ENCODE measurements at regions not wholly inside any gene's neighbourhood (a gene's known extent, or its start where the extent isn't known, plus 50 kb on each side); places are given as distances from the start of the nearest gene placed in this dataset.

DNA sequence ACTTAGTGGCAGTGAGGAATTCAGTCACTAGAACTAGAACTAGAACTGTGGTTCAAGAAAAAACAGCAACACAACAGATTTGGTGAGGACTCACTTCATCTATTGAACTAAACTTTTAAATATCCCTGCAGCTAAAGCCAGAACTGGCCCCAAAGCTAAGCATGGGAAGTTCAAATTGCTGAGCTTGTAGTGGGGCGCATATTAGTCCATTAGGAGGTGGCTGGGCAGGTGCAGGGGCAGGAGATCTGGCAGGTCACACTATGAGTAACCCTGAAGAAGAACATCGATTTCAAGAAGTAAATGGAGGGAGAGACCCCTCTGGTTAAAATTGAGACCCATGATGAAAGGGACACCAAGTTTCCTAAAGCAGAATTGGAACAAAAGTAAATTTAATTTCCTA lies 73.8 kb upstream of the UBAC2 start:
- H3K9ac ChIP-seq (ENCODE audit: low read depth, low read length, poor library complexity): no peak overlapping the region
- H2BK120ac ChIP-seq (ENCODE audit: low read depth, low read length): no peak overlapping the region
- H3K9me3 ChIP-seq (replicated peaks in 1 of 2; ENCODE audit: control insufficient read depth in 2 of 2, insufficient read depth in 1 of 2, low read depth in 1 of 2, low read length in 2 of 2): no peaks in the 10 kb centered on the region
- no peak overlapping the region for H2AK5ac ChIP-seq (ENCODE audit: low read depth, low read length)
- DNase-seq (ENCODE audit: low spot score): no peak
- H2BK5ac ChIP-seq (ENCODE audit: low read length): no peak overlapping the region
- no peaks in the 10 kb centered on the region for H3K79me1 ChIP-seq (ENCODE audit: low read depth, low read length)
- no peak overlapping the region for H2AFZ ChIP-seq (ENCODE audit: low read length)
- no peak overlapping the region for H3K14ac ChIP-seq (ENCODE audit: low read length)
- no peaks in the 10 kb centered on the region for H3K36me3 ChIP-seq (replicated peaks in 1 of 2; ENCODE audit: control insufficient read depth in 2 of 2, insufficient read depth in 2 of 2, low read length in 2 of 2)
- no peak overlapping the region for H3K18ac ChIP-seq (ENCODE audit: low read length)
- WGBS, 2 donors (ENCODE audit: extremely low coverage in 2 of 2, insufficient read length in 2 of 2, insufficient replicate concordance in 1 of 2): no CpG with 5 or more reads among the region's 2 CpGs
- H3K23ac ChIP-seq (ENCODE audit: low read depth, low read length, poor library complexity): no peak overlapping the region
- no peak overlapping the region for H3K4me2 ChIP-seq (ENCODE audit: insufficient read depth, low read length, poor library complexity, severe bottlenecking)
- H3K4ac ChIP-seq (ENCODE audit: low read length): no peak overlapping the region
- no peak overlapping the region for H3K4me3 ChIP-seq (ENCODE audit: low read length in 2 of 2)
- no peak overlapping the region for H2BK12ac ChIP-seq (ENCODE audit: low read length)
- H4K8ac ChIP-seq (ENCODE audit: low read depth, low read length): no peak overlapping the region
- no peak overlapping the region for H4K91ac ChIP-seq (ENCODE audit: low read depth, low read length, poor library complexity)
- H3K27ac ChIP-seq (replicated peaks; ENCODE audit: low read length): no peak overlapping the region
- peaks cover 0 to 7% (median 0%) of the 10 kb centered on the region in 3 experiments for H3K27me3 ChIP-seq (ENCODE audit: control insufficient read depth in 3 of 3, insufficient read depth in 3 of 3, low read depth in 1 of 3, low read length in 3 of 3)
- no peaks in the 10 kb centered on the region for H3K4me1 ChIP-seq (ENCODE audit: control insufficient read depth in 2 of 2, insufficient read depth in 1 of 2, low read depth in 1 of 2, low read length in 2 of 2)
- no peak overlapping the region for H2BK15ac ChIP-seq (ENCODE audit: low read length)

DNA sequence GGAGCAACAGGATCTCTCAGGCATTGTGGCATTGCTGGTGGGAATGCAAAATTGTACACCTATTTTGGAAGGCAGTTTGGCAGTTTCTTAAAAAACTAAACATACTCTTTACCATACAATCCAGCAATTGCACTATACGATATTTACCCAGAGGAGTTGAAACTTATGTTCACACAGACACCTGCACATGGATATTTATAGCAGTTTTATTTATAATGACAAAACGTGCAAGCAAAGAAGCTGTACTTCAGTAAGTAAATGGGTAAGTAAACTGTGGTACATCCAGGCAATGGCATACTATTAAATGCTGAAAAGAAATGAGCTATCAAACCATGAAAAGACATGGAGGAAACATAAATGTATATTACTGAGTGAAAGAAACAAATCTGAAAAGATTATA lies 71.6 kb upstream of the UBAC2 start:
- Histone ChIP-seq H3K4me1 (ENCODE audit: control insufficient read depth in 2 of 2, insufficient read depth in 1 of 2, low read depth in 1 of 2, low read length in 2 of 2) (peaks cover 3% of the 10 kb centered on the region in 2 donors), H3K4me2 (ENCODE audit: insufficient read depth, low read length, poor library complexity, severe bottlenecking) (no peak overlapping the region), H3K27me3 (ENCODE audit: control insufficient read depth in 3 of 3, insufficient read depth in 3 of 3, low read depth in 1 of 3, low read length in 3 of 3) (peaks cover 0 to 5% (median 0%) of the 10 kb centered on the region in 3 experiments), H2BK15ac (ENCODE audit: low read length) (no peak overlapping the region), H3K79me1 (ENCODE audit: low read depth, low read length) (no peaks in the 10 kb centered on the region), H2BK5ac (ENCODE audit: low read length) (no peak overlapping the region), H4K91ac (ENCODE audit: low read depth, low read length, poor library complexity) (no peak overlapping the region), H3K27ac (replicated peaks; ENCODE audit: low read length) (no peak overlapping the region), H4K8ac (ENCODE audit: low read depth, low read length) (no peak overlapping the region), H3K23ac (ENCODE audit: low read depth, low read length, poor library complexity) (no peak overlapping the region), H3K9ac (ENCODE audit: low read depth, low read length, poor library complexity) (no peak overlapping the region), H2AFZ (ENCODE audit: low read length) (no peak overlapping the region), H3K4me3 (ENCODE audit: low read length in 2 of 2) (no peak overlapping the region), H3K4ac (ENCODE audit: low read length) (no peak overlapping the region), H3K36me3 (replicated peaks in 1 of 2; ENCODE audit: control insufficient read depth in 2 of 2, insufficient read depth in 2 of 2, low read length in 2 of 2) (no peaks in the 10 kb centered on the region), H3K18ac (ENCODE audit: low read length) (no peak overlapping the region), H3K9me3 (replicated peaks in 1 of 2; ENCODE audit: control insufficient read depth in 2 of 2, insufficient read depth in 1 of 2, low read depth in 1 of 2, low read length in 2 of 2) (no peaks in the 10 kb centered on the region), H2BK12ac (ENCODE audit: low read length) (no peak overlapping the region), H2BK120ac (ENCODE audit: low read depth, low read length) (no peak overlapping the region), H2AK5ac (ENCODE audit: low read depth, low read length) (no peak overlapping the region), H3K14ac (ENCODE audit: low read length) (no peak overlapping the region)
- no peak for DNase-seq (ENCODE audit: low spot score)
- no CpG with 5 or more reads among the region's 2 CpGs for WGBS, 2 donors (ENCODE audit: extremely low coverage in 2 of 2, insufficient read length in 2 of 2, insufficient replicate concordance in 1 of 2)

DNA sequence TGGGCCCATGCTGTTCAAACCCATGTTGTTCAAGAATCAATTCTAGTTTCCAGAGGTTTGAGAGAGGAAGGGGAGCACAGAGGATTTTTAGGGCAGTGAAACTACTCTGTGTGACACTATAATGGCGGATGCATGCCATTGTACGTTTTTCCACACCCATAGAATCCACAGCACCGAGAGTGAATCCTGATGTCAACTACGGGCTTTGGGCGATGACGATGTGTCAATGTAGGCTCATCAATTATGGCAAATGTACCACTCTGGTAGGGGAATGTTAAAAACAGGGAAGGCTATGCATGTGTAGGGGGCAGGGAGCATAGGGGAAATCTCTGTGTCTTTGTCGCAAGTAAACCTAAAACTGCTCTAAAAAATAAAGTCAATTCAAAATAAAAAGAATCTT lies 70.7 kb upstream of the UBAC2 start:
- Histone ChIP-seq H2BK120ac (ENCODE audit: low read depth, low read length) (no peak overlapping the region), H3K79me1 (ENCODE audit: low read depth, low read length) (no peaks in the 10 kb centered on the region), H3K9ac (ENCODE audit: low read depth, low read length, poor library complexity) (no peak overlapping the region), H2AFZ (ENCODE audit: low read length) (no peak overlapping the region), H3K23ac (ENCODE audit: low read depth, low read length, poor library complexity) (no peak overlapping the region), H3K18ac (ENCODE audit: low read length) (no peak overlapping the region), H3K27ac (replicated peaks; ENCODE audit: low read length) (no peak overlapping the region), H2BK15ac (ENCODE audit: low read length) (no peak overlapping the region), H4K8ac (ENCODE audit: low read depth, low read length) (no peak overlapping the region), H3K4me3 (ENCODE audit: low read length in 2 of 2) (no peak overlapping the region), H3K9me3 (replicated peaks in 1 of 2; ENCODE audit: control insufficient read depth in 2 of 2, insufficient read depth in 1 of 2, low read depth in 1 of 2, low read length in 2 of 2) (no peaks in the 10 kb centered on the region), H3K36me3 (replicated peaks in 1 of 2; ENCODE audit: control insufficient read depth in 2 of 2, insufficient read depth in 2 of 2, low read length in 2 of 2) (no peaks in the 10 kb centered on the region), H3K14ac (ENCODE audit: low read length) (no peak overlapping the region), H4K91ac (ENCODE audit: low read depth, low read length, poor library complexity) (no peak overlapping the region), H2BK12ac (ENCODE audit: low read length) (no peak overlapping the region), H3K4me2 (ENCODE audit: insufficient read depth, low read length, poor library complexity, severe bottlenecking) (no peak overlapping the region), H2AK5ac (ENCODE audit: low read depth, low read length) (no peak overlapping the region), H3K4ac (ENCODE audit: low read length) (no peak overlapping the region), H3K4me1 (ENCODE audit: control insufficient read depth in 2 of 2, insufficient read depth in 1 of 2, low read depth in 1 of 2, low read length in 2 of 2) (peaks cover 3 to 4% of the 10 kb centered on the region in 2 donors), H3K27me3 (ENCODE audit: control insufficient read depth in 3 of 3, insufficient read depth in 3 of 3, low read depth in 1 of 3, low read length in 3 of 3) (no peaks in the 10 kb centered on the region), H2BK5ac (ENCODE audit: low read length) (no peak overlapping the region)
- no CpG with 5 or more reads among the region's 7 CpGs for WGBS, 2 donors (ENCODE audit: extremely low coverage in 2 of 2, insufficient read length in 2 of 2, insufficient replicate concordance in 1 of 2)
- no peak for DNase-seq (ENCODE audit: low spot score)

GRCh38 chr13:99131410-99131809 lies 69.2 kb upstream of the UBAC2 start:
- H3K4me1 ChIP-seq (ENCODE audit: control insufficient read depth in 2 of 2, insufficient read depth in 1 of 2, low read depth in 1 of 2, low read length in 2 of 2): peaks cover 3 to 4% of the 10 kb centered on the region in 2 donors
- no CpG with 5 or more reads among the region's 4 CpGs for WGBS, 2 donors (ENCODE audit: extremely low coverage in 2 of 2, insufficient read length in 2 of 2, insufficient replicate concordance in 1 of 2)

More at GRCh38 chr13:99131410-99131809, 69.2 kb upstream of the UBAC2 start:
- Histone ChIP-seq H2AFZ (ENCODE audit: low read length) (no peak overlapping the region), H4K91ac (ENCODE audit: low read depth, low read length, poor library complexity) (no peak overlapping the region), H2BK12ac (ENCODE audit: low read length) (no peak overlapping the region), H2BK15ac (ENCODE audit: low read length) (no peak overlapping the region), H3K27me3 (ENCODE audit: control insufficient read depth in 3 of 3, insufficient read depth in 3 of 3, low read depth in 1 of 3, low read length in 3 of 3) (no peaks in the 10 kb centered on the region), H2AK5ac (ENCODE audit: low read depth, low read length) (no peak overlapping the region), H2BK120ac (ENCODE audit: low read depth, low read length) (no peak overlapping the region), H3K4ac (ENCODE audit: low read length) (no peak overlapping the region), H3K9me3 (replicated peaks in 1 of 2; ENCODE audit: control insufficient read depth in 2 of 2, insufficient read depth in 1 of 2, low read depth in 1 of 2, low read length in 2 of 2) (no peaks in the 10 kb centered on the region), H3K4me2 (ENCODE audit: insufficient read depth, low read length, poor library complexity, severe bottlenecking) (no peak overlapping the region), H2BK5ac (ENCODE audit: low read length) (no peak overlapping the region), H3K18ac (ENCODE audit: low read length) (no peak overlapping the region), H3K79me1 (ENCODE audit: low read depth, low read length) (no peaks in the 10 kb centered on the region), H3K23ac (ENCODE audit: low read depth, low read length, poor library complexity) (no peak overlapping the region), H3K9ac (ENCODE audit: low read depth, low read length, poor library complexity) (no peak overlapping the region), H3K4me3 (ENCODE audit: low read length in 2 of 2) (no peak overlapping the region), H3K14ac (ENCODE audit: low read length) (no peak overlapping the region), H4K8ac (ENCODE audit: low read depth, low read length) (no peak overlapping the region), H3K27ac (replicated peaks; ENCODE audit: low read length) (no peak overlapping the region), H3K36me3 (replicated peaks in 1 of 2; ENCODE audit: control insufficient read depth in 2 of 2, insufficient read depth in 2 of 2, low read length in 2 of 2) (no peaks in the 10 kb centered on the region)
- no peak for DNase-seq (ENCODE audit: low spot score)

All from neuronal stem cell (in vitro differentiated cells).